WTC11 (cell line): ENCODE measurements at regions not wholly inside any gene's neighbourhood (a gene's known extent, or its start where the extent isn't known, plus 50 kb on each side); places are given as distances from the start of the nearest gene placed in this dataset.

Source experiments
- ATAC-seq: fragments of 200-7000 bp; cut with Tn5 transposase; 2 replicates; pipeline ENCODE4 v1.10.0; 2021; ENCODE audit warnings: mild to moderate bottlenecking, moderate library complexity
- CTCF ChIA-PET: fragments of 300-600 bp; sonication (Branson Sonifier 250); formaldehyde crosslinking; loops from one replicate; lab custom pipeline; 2021; ENCODE audit warnings: antibody characterized with exemption; lab: Charles Lee
- POLR2A ChIA-PET: fragments of 350-600 bp; sonication (Branson Sonifier 250); formaldehyde crosslinking; loops from one replicate; lab custom pipeline; 2021; ENCODE audit warnings: antibody characterized with exemption; lab: Charles Lee
- DNase-seq: peaks from one replicate; pipeline ENCODE4 v3.0.0; 2021; ENCODE audit warnings: low spot score
- H3K27ac Mint-ChIP-seq: 2 replicates; pipeline ENCODE4 v1.8.0; 2021; ENCODE audit warnings: mixed read lengths
- H3K27me3 Mint-ChIP-seq: 2 replicates; pipeline ENCODE4 v1.8.0; 2021; ENCODE audit warnings: low read depth, mild to moderate bottlenecking, moderate library complexity, mixed read lengths
- H3K36me3 Mint-ChIP-seq: 2 replicates; pipeline ENCODE4 v1.8.0; 2021; ENCODE audit warnings: mixed read lengths
- H3K4me1 Mint-ChIP-seq: 2 replicates; pipeline ENCODE4 v1.8.0; 2022; ENCODE audit warnings: mixed read lengths
- H3K4me3 Mint-ChIP-seq: 2 replicates; pipeline ENCODE4 v1.8.0; 2021; ENCODE audit warnings: mild to moderate bottlenecking, moderate library complexity, mixed read lengths
- H3K9me3 Mint-ChIP-seq: 2 replicates; pipeline ENCODE4 v1.8.0; 2021; ENCODE audit warnings: mixed read lengths
- ATF2 ChIP-seq: sonication (generic); formaldehyde crosslinking; IDR thresholded peaks from 2 replicates; pipeline ENCODE4 v1.8.1; 2022; ENCODE audit warnings: low read depth, missing genetic modification reagents, borderline replicate concordance
- ATF6 ChIP-seq: sonication (generic); formaldehyde crosslinking; IDR thresholded peaks from 2 replicates; pipeline ENCODE4 v1.8.1; 2023; ENCODE audit warnings: mild to moderate bottlenecking, missing genetic modification reagents
- E2F5 ChIP-seq: sonication (generic); formaldehyde crosslinking; IDR thresholded peaks from 2 replicates; pipeline ENCODE4 v1.8.1; 2022; ENCODE audit warnings: mild to moderate bottlenecking, moderate library complexity, missing genetic modification reagents
- GRHL2 ChIP-seq: fragments of 250-450 bp; sonication (Bioruptor Pico); IDR thresholded peaks from 2 replicates; pipeline ENCODE4 v1.8.0; 2022; ENCODE audit warnings: mild to moderate bottlenecking, moderate library complexity; ENCODE audit not compliant: insufficient replicate concordance, severe bottlenecking
- GTF2I ChIP-seq: fragments of 250-450 bp; sonication (Bioruptor Pico); conservative IDR thresholded peaks from 2 replicates; pipeline ENCODE4 v1.4.0; 2021; ENCODE audit warnings: mild to moderate bottlenecking
- MXD4 ChIP-seq: fragments of 250-450 bp; sonication (Bioruptor Pico); IDR thresholded peaks from 2 replicates; pipeline ENCODE4 v1.8.0; 2021; ENCODE audit warnings: mild to moderate bottlenecking, moderate library complexity, borderline replicate concordance
- MYBL2 ChIP-seq: sonication (generic); formaldehyde crosslinking; IDR thresholded peaks from 2 replicates; pipeline ENCODE4 v1.8.1; 2023; ENCODE audit warnings: mild to moderate bottlenecking, moderate library complexity, missing genetic modification reagents
- NFE2L1 ChIP-seq: sonication (generic); formaldehyde crosslinking; IDR thresholded peaks from 2 replicates; pipeline ENCODE4 v1.8.1; 2023; ENCODE audit warnings: missing genetic modification reagents
- NFYB ChIP-seq: sonication (generic); formaldehyde crosslinking; conservative IDR thresholded peaks from 2 replicates; pipeline ENCODE4 v1.8.0; 2022; ENCODE audit warnings: low read depth, missing genetic modification reagents
- RELA ChIP-seq: sonication (generic); formaldehyde crosslinking; IDR thresholded peaks from 2 replicates; pipeline ENCODE4 v1.8.1; 2022; ENCODE audit warnings: missing genetic modification reagents, mild to moderate bottlenecking, borderline replicate concordance
- RORB ChIP-seq: fragments of 250-450 bp; sonication (Bioruptor Pico); IDR thresholded peaks from 2 replicates; pipeline ENCODE4 v1.9.0; 2021; ENCODE audit warnings: mild to moderate bottlenecking
- SMAD4 ChIP-seq: sonication (generic); formaldehyde crosslinking; IDR thresholded peaks from 2 replicates; pipeline ENCODE4 v1.8.0; 2022; ENCODE audit warnings: mild to moderate bottlenecking, missing genetic modification reagents
- SOX15 ChIP-seq: fragments of 250-450 bp; sonication (Bioruptor Pico); IDR thresholded peaks from 2 replicates; pipeline ENCODE4 v1.9.0; 2021; ENCODE audit warnings: mild to moderate bottlenecking
- SP1 ChIP-seq: sonication (generic); formaldehyde crosslinking; conservative IDR thresholded peaks from 2 replicates; pipeline ENCODE4 v1.8.1; 2022; ENCODE audit warnings: missing genetic modification reagents
- TP53 ChIP-seq: sonication (generic); formaldehyde crosslinking; IDR thresholded peaks from 2 replicates; pipeline ENCODE4 v1.8.1; 2023; ENCODE audit warnings: mild to moderate bottlenecking, missing genetic modification reagents
- ZMAT4 ChIP-seq: fragments of 250-450 bp; sonication (Bioruptor Pico); IDR thresholded peaks from 2 replicates; pipeline ENCODE4 v1.9.0; 2021; ENCODE audit warnings: mild to moderate bottlenecking
- ZNF121 ChIP-seq: sonication (generic); formaldehyde crosslinking; IDR thresholded peaks from 2 replicates; pipeline ENCODE4 v1.8.0; 2023; ENCODE audit warnings: missing genetic modification reagents
- ZNF138 ChIP-seq: sonication (generic); formaldehyde crosslinking; conservative IDR thresholded peaks from 2 replicates; pipeline ENCODE4 v1.8.1; 2022; ENCODE audit warnings: mild to moderate bottlenecking, moderate library complexity, missing genetic modification reagents
- ZNF423 ChIP-seq: fragments of 250-450 bp; sonication (Bioruptor Pico); IDR thresholded peaks from 2 replicates; pipeline ENCODE4 v2.1.2; 2022; ENCODE audit warnings: mild to moderate bottlenecking, moderate library complexity
- TF ChIP-seq, protein P1 (sequence below): sonication (generic); formaldehyde crosslinking; IDR thresholded peaks from 2 replicates; pipeline ENCODE4 v1.8.1; 2023; ENCODE audit warnings: mild to moderate bottlenecking, missing genetic modification reagents, borderline replicate concordance
- TF ChIP-seq, protein P2 (sequence below): sonication (generic); formaldehyde crosslinking; IDR thresholded peaks from 2 replicates; pipeline ENCODE4 v1.8.1; 2022; ENCODE audit warnings: missing genetic modification reagents, borderline replicate concordance
- TF ChIP-seq, protein P3 (sequence below): sonication (generic); formaldehyde crosslinking; IDR thresholded peaks from 2 replicates; pipeline ENCODE4 v1.8.0; 2023; ENCODE audit warnings: mild to moderate bottlenecking, missing genetic modification reagents

- TF ChIP-seq ZMAT4 (CRISPR knock-in tag) (no peak), GTF2I (CRISPR knock-in tag) (no peak)
These were observed 195.8 kb upstream of the NPVF start (continued) for GRCh38 chr7:25424113-25424512.

GRCh38 chr7:25424855-25425254 lies 196.6 kb upstream of the NPVF start:
- H3K4me1 Mint-ChIP-seq = peaks cover 33% of the 10 kb centered on the region
- TF ChIP-seq, protein P1, sequence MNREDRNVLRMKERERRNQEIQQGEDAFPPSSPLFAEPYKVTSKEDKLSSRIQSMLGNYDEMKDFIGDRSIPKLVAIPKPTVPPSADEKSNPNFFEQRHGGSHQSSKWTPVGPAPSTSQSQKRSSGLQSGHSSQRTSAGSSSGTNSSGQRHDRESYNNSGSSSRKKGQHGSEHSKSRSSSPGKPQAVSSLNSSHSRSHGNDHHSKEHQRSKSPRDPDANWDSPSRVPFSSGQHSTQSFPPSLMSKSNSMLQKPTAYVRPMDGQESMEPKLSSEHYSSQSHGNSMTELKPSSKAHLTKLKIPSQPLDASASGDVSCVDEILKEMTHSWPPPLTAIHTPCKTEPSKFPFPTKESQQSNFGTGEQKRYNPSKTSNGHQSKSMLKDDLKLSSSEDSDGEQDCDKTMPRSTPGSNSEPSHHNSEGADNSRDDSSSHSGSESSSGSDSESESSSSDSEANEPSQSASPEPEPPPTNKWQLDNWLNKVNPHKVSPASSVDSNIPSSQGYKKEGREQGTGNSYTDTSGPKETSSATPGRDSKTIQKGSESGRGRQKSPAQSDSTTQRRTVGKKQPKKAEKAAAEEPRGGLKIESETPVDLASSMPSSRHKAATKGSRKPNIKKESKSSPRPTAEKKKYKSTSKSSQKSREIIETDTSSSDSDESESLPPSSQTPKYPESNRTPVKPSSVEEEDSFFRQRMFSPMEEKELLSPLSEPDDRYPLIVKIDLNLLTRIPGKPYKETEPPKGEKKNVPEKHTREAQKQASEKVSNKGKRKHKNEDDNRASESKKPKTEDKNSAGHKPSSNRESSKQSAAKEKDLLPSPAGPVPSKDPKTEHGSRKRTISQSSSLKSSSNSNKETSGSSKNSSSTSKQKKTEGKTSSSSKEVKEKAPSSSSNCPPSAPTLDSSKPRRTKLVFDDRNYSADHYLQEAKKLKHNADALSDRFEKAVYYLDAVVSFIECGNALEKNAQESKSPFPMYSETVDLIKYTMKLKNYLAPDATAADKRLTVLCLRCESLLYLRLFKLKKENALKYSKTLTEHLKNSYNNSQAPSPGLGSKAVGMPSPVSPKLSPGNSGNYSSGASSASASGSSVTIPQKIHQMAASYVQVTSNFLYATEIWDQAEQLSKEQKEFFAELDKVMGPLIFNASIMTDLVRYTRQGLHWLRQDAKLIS (CRISPR knock-in tag) = no peak
- TF ChIP-seq RORB (CRISPR knock-in tag) = no peak
- no peak for TF ChIP-seq NFE2L1 (CRISPR knock-in tag)
- no peak for TF ChIP-seq ATF6 (CRISPR knock-in tag)
- POLR2A ChIA-PET = no interaction called here

DNA sequence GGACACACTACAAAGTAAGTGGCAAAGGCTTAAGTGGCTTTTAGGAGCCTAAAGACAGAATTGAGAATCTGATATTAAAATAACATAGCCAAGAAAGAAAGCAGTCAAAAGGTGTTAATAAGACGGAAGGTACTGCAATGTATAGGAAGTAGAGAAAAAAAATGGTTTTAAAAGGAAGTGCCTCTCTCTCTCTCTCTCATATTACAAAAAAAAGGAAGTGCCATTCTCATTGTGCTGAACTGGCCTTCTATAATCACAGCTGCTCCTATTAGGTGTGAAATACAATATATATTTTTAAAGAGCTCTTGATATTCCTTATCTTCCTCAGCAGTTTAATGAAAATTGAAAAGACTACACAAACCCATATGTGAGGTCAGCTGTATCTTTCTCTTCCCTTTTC lies 199.4 kb upstream of the NPVF start:
- Mint-ChIP-seq H3K9me3 (no peaks in the 10 kb centered on the region), H3K27ac (no peak overlapping the region), H3K4me1 (peaks cover 34% of the 10 kb centered on the region), H3K36me3 (no peaks in the 10 kb centered on the region), H3K27me3 (no peaks in the 10 kb centered on the region), H3K4me3 (no peak overlapping the region)
- CTCF ChIA-PET = no interaction called here
- POLR2A ChIA-PET = no interaction called here
- ATAC-seq = no peak
- no peak for DNase-seq
- TF ChIP-seq SP1 (CRISPR knock-in tag) (no peak), SMAD4 (CRISPR knock-in tag) (no peak), MYBL2 (CRISPR knock-in tag) (no peak), TP53 (CRISPR knock-in tag) (no peak), ZNF138 (no peak), ATF2 (CRISPR knock-in tag) (no peak), GRHL2 (CRISPR knock-in tag) (no peak), SOX15 (CRISPR knock-in tag) (no peak), NFYB (CRISPR knock-in tag) (no peak), ZNF423 (no peak), RELA (CRISPR knock-in tag) (no peak), ZNF121 (CRISPR knock-in tag) (no peak), MXD4 (no peak), E2F5 (no peak)
- TF ChIP-seq, protein P2, sequence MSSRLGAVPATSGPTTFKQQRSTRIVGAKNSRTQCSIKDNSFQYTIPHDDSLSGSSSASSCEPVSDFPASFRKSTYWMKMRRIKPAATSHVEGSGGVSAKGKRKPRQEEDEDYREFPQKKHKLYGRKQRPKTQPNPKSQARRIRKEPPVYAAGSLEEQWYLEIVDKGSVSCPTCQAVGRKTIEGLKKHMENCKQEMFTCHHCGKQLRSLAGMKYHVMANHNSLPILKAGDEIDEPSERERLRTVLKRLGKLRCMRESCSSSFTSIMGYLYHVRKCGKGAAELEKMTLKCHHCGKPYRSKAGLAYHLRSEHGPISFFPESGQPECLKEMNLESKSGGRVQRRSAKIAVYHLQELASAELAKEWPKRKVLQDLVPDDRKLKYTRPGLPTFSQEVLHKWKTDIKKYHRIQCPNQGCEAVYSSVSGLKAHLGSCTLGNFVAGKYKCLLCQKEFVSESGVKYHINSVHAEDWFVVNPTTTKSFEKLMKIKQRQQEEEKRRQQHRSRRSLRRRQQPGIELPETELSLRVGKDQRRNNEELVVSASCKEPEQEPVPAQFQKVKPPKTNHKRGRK (CRISPR knock-in tag) = no peak
- TF ChIP-seq, protein P3, sequence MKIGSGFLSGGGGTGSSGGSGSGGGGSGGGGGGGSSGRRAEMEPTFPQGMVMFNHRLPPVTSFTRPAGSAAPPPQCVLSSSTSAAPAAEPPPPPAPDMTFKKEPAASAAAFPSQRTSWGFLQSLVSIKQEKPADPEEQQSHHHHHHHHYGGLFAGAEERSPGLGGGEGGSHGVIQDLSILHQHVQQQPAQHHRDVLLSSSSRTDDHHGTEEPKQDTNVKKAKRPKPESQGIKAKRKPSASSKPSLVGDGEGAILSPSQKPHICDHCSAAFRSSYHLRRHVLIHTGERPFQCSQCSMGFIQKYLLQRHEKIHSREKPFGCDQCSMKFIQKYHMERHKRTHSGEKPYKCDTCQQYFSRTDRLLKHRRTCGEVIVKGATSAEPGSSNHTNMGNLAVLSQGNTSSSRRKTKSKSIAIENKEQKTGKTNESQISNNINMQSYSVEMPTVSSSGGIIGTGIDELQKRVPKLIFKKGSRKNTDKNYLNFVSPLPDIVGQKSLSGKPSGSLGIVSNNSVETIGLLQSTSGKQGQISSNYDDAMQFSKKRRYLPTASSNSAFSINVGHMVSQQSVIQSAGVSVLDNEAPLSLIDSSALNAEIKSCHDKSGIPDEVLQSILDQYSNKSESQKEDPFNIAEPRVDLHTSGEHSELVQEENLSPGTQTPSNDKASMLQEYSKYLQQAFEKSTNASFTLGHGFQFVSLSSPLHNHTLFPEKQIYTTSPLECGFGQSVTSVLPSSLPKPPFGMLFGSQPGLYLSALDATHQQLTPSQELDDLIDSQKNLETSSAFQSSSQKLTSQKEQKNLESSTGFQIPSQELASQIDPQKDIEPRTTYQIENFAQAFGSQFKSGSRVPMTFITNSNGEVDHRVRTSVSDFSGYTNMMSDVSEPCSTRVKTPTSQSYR (CRISPR knock-in tag) = no peak

More at GRCh38 chr7:25424855-25425254, 196.6 kb upstream of the NPVF start:
- DNase-seq = no peak
- no peak for ATAC-seq
- Mint-ChIP-seq H3K9me3 (no peaks in the 10 kb centered on the region), H3K27ac (no peak overlapping the region), H3K4me3 (no peak overlapping the region), H3K27me3 (no peaks in the 10 kb centered on the region), H3K36me3 (no peaks in the 10 kb centered on the region)
- CTCF ChIA-PET = interaction anchor here (0.5 to 2.4 kb wide), 4 partner anchors 11 to 427 kb away, joined by 3 to 8 read pairs (median 4); no protein-coding TSS in a partner anchor
